Ecto neural progenitor cell (in vitro differentiated cells): ENCODE measurements at regions not wholly inside any gene's neighbourhood (a gene's known extent, or its start where the extent isn't known, plus 50 kb on each side); places are given as distances from the start of the nearest gene placed in this dataset.
"Not testable (repeated sequence)": the region's sequence is repeated elsewhere in the genome, so short reads cannot be mapped to it uniquely, and the experiment has no call there.

Experiments
- DNase-seq: peaks from one replicate; pipeline ENCODE4 v3.0.0-alpha.2; 2018; ENCODE audit warnings: low spot score

DNA sequence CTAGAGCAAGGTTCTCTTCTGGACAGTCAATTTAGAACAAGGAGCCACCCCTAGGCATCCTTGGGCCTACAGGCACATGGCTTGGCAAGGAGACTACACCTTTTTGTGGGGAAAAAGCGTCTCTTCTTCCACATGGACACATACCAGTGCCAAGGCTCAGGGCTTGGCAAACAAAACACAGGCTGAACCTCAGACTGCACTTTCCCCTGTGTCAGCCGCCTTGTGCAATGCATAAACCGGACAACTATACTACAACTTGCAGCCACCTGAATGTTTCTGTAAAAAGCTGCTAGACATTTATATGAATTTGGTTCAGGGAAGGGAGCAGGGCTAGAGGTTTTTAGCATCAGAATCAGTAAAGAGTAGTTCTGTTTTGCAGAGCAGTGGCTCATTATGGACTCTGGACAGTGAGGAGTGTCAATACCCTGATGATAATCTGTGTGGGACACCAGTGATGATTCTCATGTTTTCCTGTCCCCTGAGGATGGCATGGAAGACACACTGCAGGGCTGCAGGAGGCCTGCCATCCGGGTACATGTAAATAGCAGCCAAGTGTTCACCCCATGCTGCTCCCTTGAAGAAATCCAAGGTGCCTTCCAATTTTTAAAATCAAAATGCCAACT lies 118.9 kb downstream of the GATA3 start:
- no peak for DNase-seq

DNA sequence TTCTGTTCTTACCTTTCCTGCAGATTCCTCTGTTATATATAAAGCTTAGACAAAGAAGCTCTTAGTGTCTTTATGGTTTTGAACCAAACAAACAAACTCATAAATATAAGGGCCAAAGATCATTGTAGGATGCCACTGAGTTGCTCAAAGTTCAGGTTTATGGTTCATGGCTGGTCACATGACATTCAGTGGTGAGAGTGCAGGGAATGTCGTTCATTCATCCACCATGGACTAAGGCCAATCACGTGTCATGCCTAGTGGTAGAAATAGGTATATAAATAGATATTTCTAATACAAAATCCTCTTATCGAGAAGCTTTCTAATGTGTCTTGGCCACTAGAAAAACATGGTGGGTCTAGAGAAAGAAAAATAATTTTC lies 119.4 kb downstream of the GATA3 start:
- no peak for DNase-seq

DNA sequence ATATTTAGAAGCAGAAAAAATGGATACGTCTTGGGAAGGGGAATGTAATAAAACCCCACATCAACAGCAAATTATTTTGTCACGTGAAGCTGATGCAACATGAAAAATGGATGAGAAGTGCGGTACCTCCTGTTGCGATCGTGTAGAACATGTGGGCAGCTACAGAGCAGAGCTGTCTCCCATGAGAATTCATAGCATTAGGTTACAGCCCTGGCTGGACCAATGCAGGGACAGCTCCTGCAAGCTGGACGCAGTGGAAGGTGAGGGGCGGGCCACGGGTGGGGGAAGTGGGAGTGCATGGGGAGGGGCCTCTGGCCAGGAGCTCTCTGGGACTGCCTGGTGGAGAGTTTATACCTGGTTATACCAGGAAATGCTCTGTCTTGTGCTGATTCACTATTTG lies 120.3 kb downstream of the GATA3 start:
- DNase-seq, result peak; percentile 63

DNA sequence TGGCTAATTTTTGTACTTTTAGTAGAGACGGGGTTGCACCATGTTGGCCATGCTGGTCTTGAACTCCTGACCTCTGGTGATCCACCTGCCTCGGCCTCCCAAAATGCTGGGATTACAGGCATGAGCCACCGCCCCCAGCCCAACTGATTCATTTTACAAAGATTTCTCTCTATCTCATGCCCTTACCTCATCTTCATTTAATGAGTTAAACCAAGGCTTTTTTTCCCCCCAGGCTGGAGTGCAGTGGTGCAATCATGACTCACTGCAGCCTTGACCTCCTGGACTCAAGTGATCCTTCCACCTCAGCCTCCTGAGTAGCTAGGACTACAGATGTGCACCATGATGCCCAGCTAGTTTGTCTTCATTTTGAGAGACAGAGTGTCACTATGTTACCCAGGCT lies 123.0 kb downstream of the GATA3 start:
- DNase-seq, result not testable (repeated sequence)

DNA sequence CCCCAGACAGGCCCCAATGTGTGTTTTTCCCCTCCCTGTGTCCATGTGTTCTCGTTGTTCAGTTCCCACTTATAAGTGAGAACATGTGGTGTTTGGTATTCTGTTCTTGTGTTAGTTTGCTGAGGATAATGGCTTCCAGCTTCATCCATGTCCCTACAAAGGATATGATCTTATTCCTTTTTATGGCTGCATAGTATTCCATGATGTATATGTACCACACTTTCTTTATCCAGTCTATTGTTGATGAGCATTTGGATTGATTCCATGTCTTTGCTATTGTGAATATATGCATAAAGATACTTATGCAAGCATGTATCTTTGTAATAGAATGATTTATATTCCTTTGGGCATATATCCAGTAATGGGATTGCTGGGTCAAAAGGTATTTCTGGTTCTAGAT lies 125.3 kb downstream of the GATA3 start:
- DNase-seq, result not testable (repeated sequence)

DNA sequence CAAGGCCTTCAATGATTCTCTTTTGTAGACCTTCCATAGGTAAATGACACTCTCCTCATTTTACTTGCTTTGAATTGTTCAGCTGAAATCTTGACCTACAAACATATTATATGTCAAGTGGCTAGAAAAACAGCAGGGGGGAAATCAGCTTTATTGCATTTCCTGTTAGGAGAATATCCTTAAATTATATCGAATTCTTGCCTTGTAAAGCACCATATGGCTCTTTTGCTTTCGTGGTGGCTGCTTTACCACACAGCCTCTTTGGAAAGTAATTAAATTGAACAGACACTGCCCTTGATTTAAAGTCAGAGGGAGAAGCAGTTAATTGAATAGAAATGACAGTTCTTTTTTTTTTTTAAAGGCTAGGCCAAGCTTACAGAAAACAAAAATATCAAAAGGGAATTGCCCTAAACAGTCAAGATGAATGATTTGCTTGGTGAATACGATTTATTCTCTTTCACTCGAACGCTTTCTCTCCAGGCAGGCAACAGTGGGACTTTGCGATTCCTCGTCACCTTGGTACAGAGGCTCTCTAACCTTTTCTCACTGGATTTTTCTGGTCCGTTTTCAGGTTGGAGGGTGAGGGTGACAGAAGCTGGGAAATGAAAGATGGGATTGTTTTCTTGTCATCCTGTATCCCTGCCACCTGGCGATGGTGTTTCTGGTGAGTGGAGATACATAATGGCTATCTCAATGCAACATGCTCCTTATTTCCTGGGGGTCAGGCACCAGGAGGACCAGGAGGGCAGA lies 126.0 kb downstream of the GATA3 start:
- DNase-seq, result no peak

DNA sequence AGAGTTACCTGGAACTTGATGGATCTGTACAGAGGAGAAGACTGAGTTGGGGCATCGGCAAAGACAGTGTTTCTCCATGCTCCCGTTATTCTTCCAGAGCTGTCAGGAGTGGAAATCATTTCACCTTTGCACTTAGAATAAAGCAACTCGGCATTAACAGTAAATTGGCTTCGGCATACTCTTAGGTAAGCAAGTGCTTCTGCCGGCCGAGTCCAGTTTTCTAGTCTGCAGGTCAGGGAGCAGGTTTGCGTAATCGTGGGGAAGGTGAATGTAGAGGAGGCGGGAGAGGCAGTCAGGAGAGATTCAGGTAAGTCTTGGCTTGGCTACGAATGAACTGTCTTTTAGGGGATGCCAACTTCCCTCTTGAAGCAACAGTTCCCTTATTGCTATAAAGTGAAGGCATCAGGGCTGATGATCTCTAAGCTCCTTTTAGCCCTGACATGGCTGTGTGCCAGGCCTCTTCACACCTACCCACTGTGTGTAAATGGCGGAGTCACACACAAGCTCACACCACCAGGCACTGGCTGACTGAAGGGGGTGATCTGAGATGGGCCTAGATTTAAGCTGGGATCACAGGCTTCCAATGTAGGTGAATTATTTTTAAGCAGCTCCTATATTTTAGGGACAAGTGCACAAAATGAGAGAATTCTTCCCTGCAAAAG lies 127.1 kb downstream of the GATA3 start:
- no peak for DNase-seq

DNA sequence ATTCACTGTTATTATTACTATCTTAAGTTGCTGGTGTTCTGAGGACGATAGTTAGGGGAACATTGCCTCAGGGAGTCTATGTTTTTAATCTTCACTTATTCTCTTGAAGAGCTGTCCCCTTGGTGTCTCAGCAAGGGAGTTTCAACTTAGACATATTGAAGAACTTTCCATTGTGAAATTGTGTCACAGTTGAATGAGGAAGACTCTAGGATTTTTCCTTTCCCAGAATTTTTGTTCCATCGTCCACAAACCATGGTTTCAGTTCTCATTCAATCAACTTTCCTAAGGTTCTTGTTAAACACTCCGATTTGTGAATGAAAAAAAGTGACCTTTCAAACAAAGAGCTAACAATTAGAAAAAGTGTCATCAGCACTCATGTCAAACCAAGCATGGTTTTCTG lies 128.3 kb downstream of the GATA3 start:
- DNase-seq, result no peak

DNA sequence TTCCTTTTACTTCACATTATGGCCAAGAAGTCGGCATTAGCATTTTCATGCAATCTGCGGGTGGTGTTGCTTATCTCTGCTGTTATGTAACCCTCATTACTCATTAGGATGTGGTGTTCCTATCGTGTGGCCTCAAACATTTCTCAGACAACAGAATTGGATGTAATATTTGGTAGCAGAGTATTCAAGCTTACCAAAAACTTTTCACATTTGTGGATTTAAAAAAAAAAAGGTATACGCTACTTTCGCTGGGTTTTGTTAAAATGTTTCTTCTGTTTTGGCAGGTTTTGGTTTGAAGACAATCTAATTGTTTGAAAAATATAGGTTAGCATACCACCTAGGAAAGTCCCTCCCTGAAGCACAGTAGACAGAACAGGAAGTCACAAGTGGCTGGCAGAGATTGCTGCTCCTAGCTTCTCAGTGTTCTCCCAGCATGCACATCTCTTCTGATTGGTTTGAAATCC lies 128.8 kb downstream of the GATA3 start:
- DNase-seq, result no peak

DNA sequence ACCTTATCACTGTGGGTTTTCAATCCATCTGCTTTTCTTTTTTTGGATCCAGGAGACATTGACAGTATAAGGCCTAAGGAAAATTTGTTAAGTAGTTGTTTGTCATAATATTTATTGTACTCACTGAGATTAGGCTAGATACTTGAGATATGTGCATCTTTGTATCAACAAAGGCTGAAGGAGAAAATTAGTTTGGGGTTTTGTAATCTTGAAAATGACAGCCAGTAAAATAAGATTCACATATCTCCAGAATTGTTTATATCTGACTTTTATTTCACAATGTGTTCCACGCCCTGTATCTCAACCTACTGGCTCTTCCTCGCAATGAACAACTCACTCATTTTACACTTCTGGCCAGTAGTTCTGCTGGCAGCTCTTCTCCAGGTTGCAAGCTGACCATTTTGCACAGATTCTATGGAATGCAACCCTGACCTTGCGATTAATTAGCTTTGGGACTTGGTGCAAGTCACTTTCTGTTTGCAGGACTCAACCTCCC lies 132.7 kb downstream of the GATA3 start:
- DNase-seq, result no peak

DNA sequence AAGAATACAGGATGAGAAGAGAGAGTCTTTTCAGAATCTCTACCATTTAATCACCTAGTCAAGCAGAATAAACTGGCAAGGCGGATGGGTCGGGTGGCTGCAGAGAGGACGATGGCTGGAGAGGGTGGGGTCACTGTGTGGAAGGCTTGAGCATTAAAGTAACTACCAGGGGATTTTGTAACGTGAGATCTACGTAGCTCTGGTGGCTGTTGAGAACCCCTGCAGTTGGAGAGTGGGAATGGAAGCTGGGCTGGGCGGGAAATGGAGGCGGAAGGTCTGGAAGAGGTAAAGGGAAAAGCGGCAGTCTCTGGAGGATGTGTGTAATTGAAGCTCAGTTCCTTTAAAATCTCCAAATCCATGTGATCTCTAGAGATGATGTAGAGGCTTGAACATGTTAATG lies 135.0 kb downstream of the GATA3 start:
- DNase-seq, result no peak

DNA sequence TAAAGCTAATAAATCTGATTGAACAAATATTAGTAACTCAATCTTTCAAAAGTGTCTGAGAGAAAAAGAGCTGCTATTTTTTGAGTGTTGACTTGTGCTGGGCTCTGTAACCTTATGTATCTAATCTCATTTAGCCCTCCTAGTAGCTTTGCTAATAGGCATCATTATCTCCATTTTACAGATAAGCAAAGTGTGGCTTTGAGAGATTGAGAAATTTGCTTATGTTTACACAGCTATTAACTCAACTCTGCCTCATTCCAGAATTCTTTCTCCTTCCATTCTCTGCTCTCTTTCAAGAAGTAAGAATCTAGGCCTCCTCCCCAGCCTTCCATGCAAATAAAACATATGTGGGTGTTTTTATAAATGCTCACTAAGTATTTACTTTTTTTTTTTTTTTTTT lies 137.8 kb downstream of the GATA3 start:
- DNase-seq, result no peak

DNA sequence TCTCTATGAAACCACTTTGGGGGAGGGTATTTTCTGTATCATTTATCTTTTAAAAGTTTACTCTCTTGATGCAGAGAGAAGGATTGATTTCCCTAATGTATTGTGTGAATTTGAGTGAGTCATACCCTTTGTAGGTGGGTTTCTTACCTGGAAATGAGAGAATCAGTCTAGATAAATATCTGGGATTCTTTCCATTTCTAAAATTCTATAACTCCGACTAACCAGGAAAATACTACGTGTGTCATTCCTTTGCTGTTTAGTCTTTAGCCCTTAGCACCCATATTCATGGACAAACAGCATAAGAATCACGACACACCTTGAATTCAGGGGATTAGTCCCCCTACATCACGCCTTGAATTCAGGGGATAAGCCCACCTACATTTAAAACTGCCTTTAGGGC lies 139.1 kb downstream of the GATA3 start:
- no peak for DNase-seq

DNA sequence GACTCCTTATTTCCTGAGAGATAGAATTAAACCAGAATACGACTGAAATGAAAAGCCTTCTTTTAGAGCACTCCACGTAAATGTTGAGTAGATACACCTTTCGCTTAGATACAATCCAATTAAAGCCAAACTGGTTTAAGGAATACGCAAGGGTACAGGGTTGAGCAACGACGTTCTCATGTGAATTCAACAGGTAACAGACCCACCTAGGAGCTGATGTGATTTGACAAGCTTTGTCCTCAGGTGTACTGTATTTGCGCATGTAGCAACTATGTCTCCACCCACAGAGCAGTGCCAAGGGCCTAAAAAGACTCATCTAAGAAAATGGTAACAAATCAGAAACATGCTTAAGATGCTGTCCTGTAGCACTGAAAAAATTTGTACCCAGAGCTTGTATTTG lies 139.6 kb downstream of the GATA3 start:
- DNase-seq, result no peak

DNA sequence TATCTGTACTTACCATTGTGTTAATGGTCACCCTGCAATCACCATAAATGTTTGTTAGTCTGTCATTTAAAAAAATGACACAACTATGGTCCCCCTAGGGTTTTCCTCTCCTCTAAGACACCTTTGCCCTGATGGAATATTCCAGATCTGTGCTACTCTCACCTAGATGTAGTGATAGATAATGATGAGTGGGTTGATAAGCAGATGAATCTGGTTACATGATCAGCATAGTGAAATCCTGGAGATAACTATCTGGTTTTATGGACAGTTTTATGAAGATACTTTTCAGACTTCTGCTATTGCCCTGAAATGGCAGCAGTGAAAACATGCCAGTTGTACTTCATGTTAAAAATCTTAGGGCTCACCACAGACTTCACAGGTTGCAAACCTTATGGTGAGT lies 152.4 kb downstream of the GATA3 start:
- no peak for DNase-seq

DNA sequence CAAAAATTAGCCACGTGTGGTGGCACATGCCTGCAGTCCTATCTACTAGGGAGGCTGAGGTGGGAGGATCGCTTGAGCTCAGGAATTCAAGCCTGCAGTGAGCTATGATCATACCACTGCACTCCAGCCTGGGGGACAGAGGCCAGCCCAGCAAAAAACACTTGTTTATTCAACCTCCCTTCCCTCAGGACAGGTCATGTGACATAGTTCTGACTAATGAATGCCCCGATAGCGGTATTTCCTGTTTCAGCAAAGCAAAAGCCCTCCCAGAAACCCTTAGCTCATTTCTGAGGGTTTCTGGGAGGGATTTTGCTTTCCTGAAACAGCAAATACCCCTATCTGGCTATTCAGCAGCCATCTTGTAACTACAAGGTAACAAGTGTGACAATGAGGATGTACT lies 157.1 kb downstream of the GATA3 start:
- DNase-seq, result no peak

DNA sequence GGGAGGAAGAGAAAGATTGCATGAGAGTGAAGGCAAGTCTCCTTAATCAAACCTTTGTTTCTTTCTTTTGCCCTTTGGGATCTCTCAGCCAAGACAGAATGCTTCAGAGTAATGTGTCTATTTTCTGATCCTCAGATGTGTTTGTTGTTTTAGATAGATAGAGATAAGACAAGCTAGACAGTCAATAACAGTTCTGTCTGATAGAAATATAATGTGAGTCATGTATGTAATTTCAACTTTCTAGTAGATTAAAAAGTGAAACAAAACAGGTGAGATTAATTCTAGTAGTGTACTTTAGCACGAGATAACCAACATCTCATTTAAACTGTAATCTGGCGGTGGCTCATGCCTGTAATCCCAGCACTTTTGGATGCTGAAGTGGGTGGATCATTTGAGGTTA lies 159.2 kb downstream of the GATA3 start:
- DNase-seq, result no peak

DNA sequence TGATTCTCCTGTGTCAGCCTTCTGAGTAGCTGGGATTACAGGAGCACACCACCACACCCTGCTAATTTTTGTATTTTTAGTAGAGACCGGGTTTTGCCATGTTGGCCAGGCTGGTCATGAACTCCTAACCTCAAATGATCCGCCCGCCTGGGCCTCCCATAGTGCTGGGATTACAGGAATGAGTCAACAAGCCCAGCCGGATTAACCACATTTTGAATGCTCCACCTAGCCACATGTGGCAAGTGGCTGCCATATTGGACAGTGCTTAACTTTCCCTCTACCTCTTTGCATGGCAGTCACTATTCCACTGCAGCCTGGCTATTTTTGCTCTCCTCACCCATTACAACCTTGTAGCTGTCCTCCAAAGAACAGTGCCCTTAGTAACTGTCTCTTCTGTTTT lies 160.1 kb downstream of the GATA3 start:
- no peak for DNase-seq

DNA sequence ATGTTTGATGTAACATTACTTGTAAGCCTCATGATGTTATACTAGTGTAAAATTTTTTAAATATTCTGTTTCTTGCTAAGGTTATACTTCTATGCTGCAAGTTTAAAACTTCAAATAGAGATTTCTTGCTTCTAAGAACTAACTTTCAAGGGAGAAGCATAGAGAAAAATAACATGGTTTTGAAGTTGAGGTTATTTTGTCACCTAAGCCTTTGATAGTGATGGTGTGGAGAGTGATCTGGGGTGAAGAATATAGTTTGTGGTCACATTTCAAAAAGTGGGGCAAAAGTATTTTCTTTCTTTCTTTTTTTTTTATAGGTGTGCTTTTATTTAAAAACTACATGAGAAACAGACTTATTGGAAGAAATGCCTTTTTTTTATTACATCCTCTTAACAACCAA lies 162.4 kb downstream of the GATA3 start:
- no peak for DNase-seq

DNA sequence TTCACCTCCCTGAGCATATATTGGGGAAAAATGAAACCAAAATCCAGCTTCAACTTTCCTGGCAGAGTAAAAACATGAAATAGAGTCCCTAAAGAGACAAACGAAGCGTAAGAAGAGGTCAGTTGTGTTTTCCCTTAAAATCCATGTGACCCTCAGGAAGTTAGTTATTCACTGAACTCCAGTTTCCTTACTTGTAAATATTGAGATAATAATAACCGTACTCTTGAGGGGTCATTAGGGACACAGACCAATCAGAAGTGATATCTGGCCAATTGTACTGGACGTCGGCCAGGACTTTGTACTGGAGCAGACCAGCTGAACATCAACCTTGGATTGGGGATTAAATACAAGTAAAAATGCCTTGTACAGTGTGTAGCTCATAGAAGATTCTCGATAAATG lies 167.0 kb downstream of the GATA3 start:
- DNase-seq, result no peak

DNA sequence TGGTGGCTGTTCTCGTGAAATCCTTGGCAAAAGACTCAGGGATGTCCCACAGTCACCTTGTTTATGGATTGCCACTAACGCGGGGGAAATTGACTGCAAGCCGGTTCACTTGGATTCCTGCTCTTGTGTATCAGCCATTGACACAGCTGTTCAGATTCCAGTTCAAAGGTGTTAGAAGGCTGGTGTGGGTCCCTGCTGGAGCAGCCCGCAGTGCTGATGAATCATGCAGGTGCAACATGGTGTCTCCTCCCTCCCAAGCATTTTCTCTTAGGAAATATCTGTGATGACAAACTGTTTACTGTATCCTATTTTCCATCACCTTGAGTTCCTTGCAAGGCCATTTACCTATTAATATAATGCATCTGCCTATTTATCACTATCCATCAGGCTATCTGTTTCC lies 170.1 kb downstream of the GATA3 start:
- DNase-seq, result no peak

DNA sequence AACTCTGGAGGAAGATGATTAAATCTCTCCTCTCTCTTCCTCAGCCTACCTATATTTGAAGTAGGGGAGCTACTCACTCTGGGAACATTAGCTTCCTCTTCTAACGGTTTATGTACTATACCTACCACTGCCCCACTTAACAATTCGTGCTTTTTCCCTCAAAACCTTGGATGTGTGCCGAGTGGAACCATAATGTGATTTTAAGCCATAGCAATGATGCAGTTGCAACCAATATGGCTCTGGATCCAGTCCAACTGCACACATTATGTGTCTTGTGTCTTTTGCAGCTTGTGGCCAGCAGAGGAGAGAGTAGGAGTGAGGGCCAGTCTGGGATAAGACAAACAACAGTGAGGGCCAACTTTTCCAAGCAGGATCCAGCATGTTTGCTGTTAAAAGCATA lies 170.7 kb downstream of the GATA3 start:
- no peak for DNase-seq

DNA sequence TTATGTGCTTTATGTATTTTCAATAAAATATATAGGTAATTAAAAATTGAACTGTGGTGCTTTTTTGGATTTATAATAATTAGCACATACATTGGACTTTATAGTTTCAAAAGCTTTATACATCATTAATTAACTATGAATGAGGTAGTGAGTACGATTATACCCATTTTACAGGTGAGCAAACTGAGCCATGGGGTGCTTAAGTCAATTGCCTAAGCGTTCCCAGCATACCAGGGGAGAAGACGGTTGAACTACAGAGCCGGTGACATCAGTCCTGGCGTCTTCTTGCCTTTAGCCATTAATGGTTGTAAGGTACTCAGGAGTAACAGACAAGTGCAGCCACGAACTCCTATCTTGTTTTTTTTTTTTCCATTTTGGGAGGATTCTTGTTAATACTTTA lies 172.8 kb downstream of the GATA3 start:
- no peak for DNase-seq
